GM12873 (cell line): ENCODE measurements at regions not wholly inside any gene's neighbourhood (a gene's known extent, or its start where the extent isn't known, plus 50 kb on each side); places are given as distances from the start of the nearest gene placed in this dataset.

ENCODE experiments used
- TF ChIP-seq, protein P1 (sequence below): IDR thresholded peaks from 2 replicates; pipeline ENCODE4 v1.5.1; 2012; ENCODE audit warnings: low read depth, mild to moderate bottlenecking, moderate library complexity, low read length, control low read depth; ENCODE audit not compliant: insufficient read depth; ENCODE audit errors: missing control alignments

GRCh38 chr16:47861999-47862398, 293.8 kb downstream of the ABCC12 start:
- TF ChIP-seq, protein P1, sequence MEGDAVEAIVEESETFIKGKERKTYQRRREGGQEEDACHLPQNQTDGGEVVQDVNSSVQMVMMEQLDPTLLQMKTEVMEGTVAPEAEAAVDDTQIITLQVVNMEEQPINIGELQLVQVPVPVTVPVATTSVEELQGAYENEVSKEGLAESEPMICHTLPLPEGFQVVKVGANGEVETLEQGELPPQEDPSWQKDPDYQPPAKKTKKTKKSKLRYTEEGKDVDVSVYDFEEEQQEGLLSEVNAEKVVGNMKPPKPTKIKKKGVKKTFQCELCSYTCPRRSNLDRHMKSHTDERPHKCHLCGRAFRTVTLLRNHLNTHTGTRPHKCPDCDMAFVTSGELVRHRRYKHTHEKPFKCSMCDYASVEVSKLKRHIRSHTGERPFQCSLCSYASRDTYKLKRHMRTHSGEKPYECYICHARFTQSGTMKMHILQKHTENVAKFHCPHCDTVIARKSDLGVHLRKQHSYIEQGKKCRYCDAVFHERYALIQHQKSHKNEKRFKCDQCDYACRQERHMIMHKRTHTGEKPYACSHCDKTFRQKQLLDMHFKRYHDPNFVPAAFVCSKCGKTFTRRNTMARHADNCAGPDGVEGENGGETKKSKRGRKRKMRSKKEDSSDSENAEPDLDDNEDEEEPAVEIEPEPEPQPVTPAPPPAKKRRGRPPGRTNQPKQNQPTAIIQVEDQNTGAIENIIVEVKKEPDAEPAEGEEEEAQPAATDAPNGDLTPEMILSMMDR = no peak

- TF ChIP-seq, protein P1 = no peak
Measured at GRCh38 chr16:47858333-47858982, 297.3 kb downstream of the ABCC12 start.

DNA sequence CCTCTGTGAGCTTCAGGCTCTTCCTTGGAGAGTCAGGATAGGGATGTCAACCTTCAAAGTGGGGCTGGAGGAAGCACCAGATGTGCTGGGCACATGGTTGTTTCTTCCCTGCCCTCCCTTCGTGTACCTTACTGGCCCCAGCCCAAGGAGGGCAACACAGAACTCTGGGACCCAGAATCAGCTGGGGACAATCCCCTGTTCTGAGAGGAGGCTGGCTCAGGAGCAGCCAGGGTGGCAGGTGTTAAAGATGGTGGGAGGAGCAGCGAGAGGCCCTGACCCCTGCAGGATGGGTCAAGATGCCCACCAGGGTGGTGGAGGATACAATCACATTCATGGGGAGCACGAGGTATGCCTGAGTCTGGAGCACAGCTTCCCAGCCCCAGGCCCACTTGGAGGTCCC, 300.4 kb downstream of the ABCC12 start:
- TF ChIP-seq, protein P1 = no peak

DNA sequence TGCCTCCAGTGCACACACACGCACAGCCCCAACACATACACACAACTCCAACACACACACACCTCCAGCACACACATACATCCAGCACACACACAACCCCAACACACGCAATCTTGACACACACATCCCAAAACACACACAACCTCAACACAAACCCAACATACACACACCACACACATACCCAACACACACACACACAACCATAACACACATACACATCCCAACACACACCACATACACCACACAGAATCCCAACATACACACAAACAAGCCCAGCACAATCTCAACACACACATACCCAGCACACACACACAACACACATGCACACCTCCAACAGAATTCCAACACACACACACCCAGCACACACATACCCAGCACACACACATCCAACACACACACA, 301.1 kb downstream of the ABCC12 start:
- TF ChIP-seq, protein P1 = no peak

DNA sequence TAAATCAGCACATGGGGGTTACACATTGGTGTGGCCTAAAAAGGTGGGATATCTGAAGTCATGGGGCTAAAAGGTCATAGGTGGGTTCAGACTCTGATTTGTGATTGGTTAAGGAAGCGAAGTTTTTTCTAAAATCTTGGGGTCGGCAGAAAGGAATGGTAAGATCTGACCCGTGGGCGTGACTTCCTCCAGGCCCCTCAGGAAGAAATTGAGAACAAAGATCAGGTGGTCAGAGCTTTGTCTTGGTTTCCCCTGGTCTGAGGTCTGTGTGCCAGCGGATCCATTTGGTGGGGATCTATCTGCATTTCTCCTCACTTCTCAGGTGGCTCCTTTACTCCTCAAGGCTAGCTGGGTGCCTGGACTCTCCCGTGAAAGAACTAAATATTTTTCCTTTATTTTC, 302.8 kb downstream of the ABCC12 start:
- TF ChIP-seq, protein P1 = no peak

DNA sequence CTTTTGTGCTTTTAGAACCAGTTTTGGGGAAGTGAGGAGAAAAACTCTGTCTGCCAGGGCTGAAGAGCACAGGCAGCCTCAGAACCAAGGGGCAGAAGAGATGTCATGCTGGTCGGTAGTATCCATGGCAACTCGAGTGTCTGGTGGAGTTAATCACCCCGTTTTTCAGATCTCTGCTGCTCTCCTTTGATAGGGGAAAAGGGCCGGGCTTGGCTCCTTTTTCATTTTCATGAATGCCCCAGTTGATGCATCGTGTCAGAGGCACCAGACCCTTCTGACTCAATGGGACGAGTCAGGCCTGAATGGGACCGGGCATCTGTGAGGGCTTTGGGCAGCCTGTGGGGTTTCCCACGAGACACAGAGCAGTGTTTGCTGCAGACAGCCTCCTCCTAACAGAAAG, 304.6 kb downstream of the ABCC12 start:
- TF ChIP-seq, protein P1 = no peak

- TF ChIP-seq, protein P1 = no peak
Measured at GRCh38 chr16:47849736-47850135, 306.1 kb downstream of the ABCC12 start.
